ENCODE measurements at regions not wholly inside any gene's neighbourhood (a gene's known extent, or its start where the extent isn't known, plus 50 kb on each side); places are given as distances from the start of the nearest gene placed in this dataset.

- H3K9me3 ChIP-seq = no peaks in the 10 kb centered on the region
Observed at GRCh38 chr4:115720611-115721010, 607.2 kb upstream of the NDST4 start.

GRCh38 chr4:115711575-115711974, 598.2 kb upstream of the NDST4 start:
- no peaks in the 10 kb centered on the region for H3K36me3 ChIP-seq
- no peak for DNase-seq
- no peak overlapping the region for H3K4me3 ChIP-seq
- peaks cover 0 to 6% (median 0%) of the 10 kb centered on the region in 8 donors for H3K9me3 ChIP-seq
- H3K4me1 ChIP-seq = no peaks in the 10 kb centered on the region
- 31 to 70% (median 50%) methylated on average over 2 of the region's 2 CpGs for WGBS, 5 donors
- no peak overlapping the region for H3K27ac ChIP-seq
- intact Hi-C loops (cut with DNase I; ENCODE audit: low total_unique reads) = no loop called here
- H3K27me3 ChIP-seq (replicated peaks in 1 of 7) = no peaks in the 10 kb centered on the region
- TF ChIP-seq CTCF (IDR thresholded peaks at IDR 0.05 in 8 of 11, conservative IDR thresholded peaks at IDR 0.05 in 3 of 11) (no peak), POLR2AphosphoS5 (IDR thresholded peaks at IDR 0.05) (no peak), POLR2A (IDR thresholded peaks at IDR 0.05) (no peak)

More at GRCh38 chr4:115720611-115721010, 607.2 kb upstream of the NDST4 start:
- intact Hi-C loops (cut with DNase I; ENCODE audit: low total_unique reads) = no loop called here
- Histone ChIP-seq H3K27me3 (replicated peaks in 1 of 7) (no peaks in the 10 kb centered on the region), H3K4me1 (no peaks in the 10 kb centered on the region), H3K27ac (no peak overlapping the region), H3K36me3 (no peaks in the 10 kb centered on the region), H3K4me3 (no peak overlapping the region)
- no peak for TF ChIP-seq CTCF (IDR thresholded peaks at IDR 0.05 in 8 of 11, conservative IDR thresholded peaks at IDR 0.05 in 3 of 11)
- no peak for TF ChIP-seq POLR2A (IDR thresholded peaks at IDR 0.05)
- TF ChIP-seq POLR2AphosphoS5 (IDR thresholded peaks at IDR 0.05) = no peak
- no peak for DNase-seq
- 57 to 81% (median 69%) methylated on average over 1 of the region's 1 CpG for WGBS, 5 donors

GRCh38 chr4:115688961-115689360, 575.5 kb upstream of the NDST4 start:
- DNase-seq = no peak
- Histone ChIP-seq H3K27ac (no peak overlapping the region), H3K36me3 (no peaks in the 10 kb centered on the region), H3K9me3 (peaks cover 0 to 11% (median 0%) of the 10 kb centered on the region in 8 donors), H3K27me3 (replicated peaks in 1 of 7) (no peaks in the 10 kb centered on the region), H3K4me3 (no peak overlapping the region), H3K4me1 (no peaks in the 10 kb centered on the region)
- TF ChIP-seq POLR2A (IDR thresholded peaks at IDR 0.05) (no peak), POLR2AphosphoS5 (IDR thresholded peaks at IDR 0.05) (no peak), CTCF (IDR thresholded peaks at IDR 0.05 in 8 of 11, conservative IDR thresholded peaks at IDR 0.05 in 3 of 11) (no peak)
- intact Hi-C loops (cut with DNase I; ENCODE audit: low total_unique reads) = no loop called here

- TF ChIP-seq POLR2A (IDR thresholded peaks at IDR 0.05) (no peak), CTCF (IDR thresholded peaks at IDR 0.05 in 8 of 11, conservative IDR thresholded peaks at IDR 0.05 in 3 of 11) (no peak), POLR2AphosphoS5 (IDR thresholded peaks at IDR 0.05) (no peak)
- Histone ChIP-seq H3K27me3 (replicated peaks in 1 of 7) (no peaks in the 10 kb centered on the region), H3K4me1 (no peaks in the 10 kb centered on the region), H3K27ac (no peak overlapping the region), H3K4me3 (no peak overlapping the region), H3K36me3 (no peaks in the 10 kb centered on the region), H3K9me3 (peaks cover 0 to 11% (median 0%) of the 10 kb centered on the region in 8 donors)
- 77 to 89% (median 84%) methylated on average over 1 of the region's 1 CpG for WGBS, 5 donors
- intact Hi-C loops (cut with DNase I; ENCODE audit: low total_unique reads) = no loop called here
- DNase-seq = no peak
Observed at GRCh38 chr4:115687052-115687755, 573.8 kb upstream of the NDST4 start.
